Nephron progenitor cell (in vitro differentiated cells): ENCODE measurements at regions not wholly inside any gene's neighbourhood (a gene's known extent, or its start where the extent isn't known, plus 50 kb on each side); places are given as distances from the start of the nearest gene placed in this dataset.

Source experiments
- DNase-seq: peaks from one replicate; pipeline ENCODE4 v3.0.0; 2021
- H3K27ac Mint-ChIP-seq: 2 replicates; pipeline ENCODE4 v1.8.0; 2021; ENCODE audit warnings: mild to moderate bottlenecking, moderate library complexity, mixed read lengths
- H3K27me3 Mint-ChIP-seq: 2 replicates; pipeline ENCODE4 v1.8.0; 2021; ENCODE audit warnings: mild to moderate bottlenecking, low read depth, mixed read lengths; ENCODE audit not compliant: poor library complexity
- H3K36me3 Mint-ChIP-seq: 2 replicates; pipeline ENCODE4 v1.8.0; 2021; ENCODE audit warnings: low read depth, mixed read lengths
- H3K4me1 Mint-ChIP-seq: 2 replicates; pipeline ENCODE4 v1.8.0; 2021; ENCODE audit warnings: mixed read lengths
- H3K4me3 Mint-ChIP-seq: 2 replicates; pipeline ENCODE4 v1.8.0; 2021; ENCODE audit warnings: mild to moderate bottlenecking, moderate library complexity, mixed read lengths
- H3K9me3 Mint-ChIP-seq: 2 replicates; pipeline ENCODE4 v1.8.0; 2021; ENCODE audit warnings: mild to moderate bottlenecking, moderate library complexity, mixed read lengths
- CTCF ChIP-seq: fragments of 200-600 bp; sonication (generic); IDR thresholded peaks from 2 replicates; pipeline ENCODE4 v1.5.0; 2021; ENCODE audit warnings: antibody characterized with exemption

- Mint-ChIP-seq H3K9me3 (no peaks in the 10 kb centered on the region), H3K27me3 (peaks cover 10% of the 10 kb centered on the region), H3K36me3 (no peaks in the 10 kb centered on the region), H3K27ac (no peak overlapping the region), H3K4me1 (peaks cover 69% of the 10 kb centered on the region), H3K4me3 (no peak overlapping the region)
- DNase-seq = no peak
- no peak for TF ChIP-seq CTCF
These were observed 518.4 kb upstream of the CAMK1G start for GRCh38 chr1:209064850-209065706.

GRCh38 chr1:209072481-209072880 is 511.0 kb upstream of the CAMK1G start:
- Mint-ChIP-seq H3K4me3 (no peak overlapping the region), H3K4me1 (peaks cover 7% of the 10 kb centered on the region)

GRCh38 chr1:209073879-209074278 is 509.6 kb upstream of the CAMK1G start:
- peaks cover 7% of the 10 kb centered on the region for H3K27me3 Mint-ChIP-seq

More at GRCh38 chr1:209072481-209072880, 511.0 kb upstream of the CAMK1G start:
- Mint-ChIP-seq H3K27ac (no peak overlapping the region), H3K27me3 (peaks cover 10% of the 10 kb centered on the region), H3K9me3 (peaks cover 4% of the 10 kb centered on the region), H3K36me3 (no peaks in the 10 kb centered on the region)
- no peak for DNase-seq
- no peak for TF ChIP-seq CTCF

GRCh38 chr1:209074575-209075250 is 508.8 kb upstream of the CAMK1G start:
- no peak for DNase-seq
- no peak for TF ChIP-seq CTCF
- Mint-ChIP-seq H3K4me1 (peaks cover 7% of the 10 kb centered on the region), H3K9me3 (peaks cover 7% of the 10 kb centered on the region), H3K27ac (no peak overlapping the region), H3K36me3 (no peaks in the 10 kb centered on the region), H3K4me3 (no peak overlapping the region), H3K27me3 (peaks cover 7% of the 10 kb centered on the region)

More at GRCh38 chr1:209073879-209074278, 509.6 kb upstream of the CAMK1G start:
- TF ChIP-seq CTCF = no peak
- Mint-ChIP-seq H3K9me3 (peaks cover 7% of the 10 kb centered on the region), H3K36me3 (no peaks in the 10 kb centered on the region), H3K4me1 (peaks cover 7% of the 10 kb centered on the region), H3K4me3 (no peak overlapping the region), H3K27ac (no peak overlapping the region)
- no peak for DNase-seq

GRCh38 chr1:209076688-209077087 is 506.8 kb upstream of the CAMK1G start:
- Mint-ChIP-seq H3K36me3 (no peaks in the 10 kb centered on the region), H3K4me3 (no peak overlapping the region), H3K27ac (no peak overlapping the region), H3K9me3 (peaks cover 7% of the 10 kb centered on the region), H3K27me3 (peaks cover 5% of the 10 kb centered on the region), H3K4me1 (no peaks in the 10 kb centered on the region)
- no peak for DNase-seq
- no peak for TF ChIP-seq CTCF
